ENCODE measurements at regions not wholly inside any gene's neighbourhood (a gene's known extent, or its start where the extent isn't known, plus 50 kb on each side); places are given as distances from the start of the nearest gene placed in this dataset.

- Histone ChIP-seq H3K4me3 (ENCODE audit: insufficient read depth, low read depth, low read length) (no peak overlapping the region), H3K27me3 (ENCODE audit: control insufficient read depth, insufficient read depth, low read length, poor library complexity, severe bottlenecking) (no peaks in the 10 kb centered on the region), H3K36me3 (ENCODE audit: control insufficient read depth, insufficient read depth, low read length) (no peaks in the 10 kb centered on the region), H3K4me1 (ENCODE audit: control insufficient read depth, insufficient read depth, low read length) (no peaks in the 10 kb centered on the region), H3K9me3 (ENCODE audit: control insufficient read depth, low read length) (no peaks in the 10 kb centered on the region), H3K27ac (ENCODE audit: insufficient read depth, low read depth, low read length, poor library complexity, severe bottlenecking) (no peak overlapping the region)
Measured at GRCh38 chr13:107812014-107812412, 403.3 kb downstream of the LIG4 start.

- H3K9me3 ChIP-seq (ENCODE audit: control insufficient read depth, low read length) = no peaks in the 10 kb centered on the region
- 88 to 94% methylated on average over 2 of the region's 2 CpGs for WGBS, 2 experiments
- H3K36me3 ChIP-seq (ENCODE audit: control insufficient read depth, insufficient read depth, low read length) = no peaks in the 10 kb centered on the region
- H3K27ac ChIP-seq (ENCODE audit: insufficient read depth, low read depth, low read length, poor library complexity, severe bottlenecking) = no peak overlapping the region
- H3K27me3 ChIP-seq (ENCODE audit: control insufficient read depth, insufficient read depth, low read length, poor library complexity, severe bottlenecking) = no peaks in the 10 kb centered on the region
- H3K4me1 ChIP-seq (ENCODE audit: control insufficient read depth, insufficient read depth, low read length) = no peaks in the 10 kb centered on the region
- no peak overlapping the region for H3K4me3 ChIP-seq (ENCODE audit: insufficient read depth, low read depth, low read length)
Measured at GRCh38 chr13:107811233-107812013, 403.9 kb downstream of the LIG4 start.

- Histone ChIP-seq H3K4me1 (ENCODE audit: control insufficient read depth, insufficient read depth, low read length) (no peaks in the 10 kb centered on the region), H3K4me3 (ENCODE audit: insufficient read depth, low read depth, low read length) (no peak overlapping the region), H3K27ac (ENCODE audit: insufficient read depth, low read depth, low read length, poor library complexity, severe bottlenecking) (no peak overlapping the region), H3K9me3 (ENCODE audit: control insufficient read depth, low read length) (no peaks in the 10 kb centered on the region), H3K27me3 (ENCODE audit: control insufficient read depth, insufficient read depth, low read length, poor library complexity, severe bottlenecking) (no peaks in the 10 kb centered on the region), H3K36me3 (ENCODE audit: control insufficient read depth, insufficient read depth, low read length) (no peaks in the 10 kb centered on the region)
- WGBS, 2 experiments = 90 to 94% methylated on average over 3 of the region's 3 CpGs
Measured at GRCh38 chr13:107809125-107809524, 406.2 kb downstream of the LIG4 start.

DNA sequence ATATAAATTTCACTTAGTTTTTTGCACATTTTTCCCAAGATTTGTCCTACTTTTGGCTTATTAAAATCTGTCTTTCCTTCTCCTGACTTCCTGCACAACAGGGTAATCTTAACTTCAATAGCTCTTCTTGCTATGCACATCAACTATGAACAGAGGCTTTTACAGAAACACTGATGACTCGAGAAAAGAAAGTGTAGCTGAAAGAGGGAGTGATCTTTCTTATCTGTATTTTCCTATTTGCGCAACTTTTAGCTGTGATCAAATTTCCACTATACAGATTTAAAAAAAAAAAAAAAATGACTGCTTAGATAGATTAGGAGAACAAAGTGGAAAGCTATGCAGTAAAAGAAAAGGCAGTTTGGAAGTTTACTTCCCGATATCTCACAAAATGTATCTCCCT is 406.9 kb downstream of the LIG4 start:
- WGBS, 2 experiments = 100% methylated on average over 1 to 2 of the region's 3 CpGs
- H3K4me1 ChIP-seq (ENCODE audit: control insufficient read depth, insufficient read depth, low read length) = no peaks in the 10 kb centered on the region
- H3K36me3 ChIP-seq (ENCODE audit: control insufficient read depth, insufficient read depth, low read length) = no peaks in the 10 kb centered on the region
- no peaks in the 10 kb centered on the region for H3K9me3 ChIP-seq (ENCODE audit: control insufficient read depth, low read length)
- no peak overlapping the region for H3K27ac ChIP-seq (ENCODE audit: insufficient read depth, low read depth, low read length, poor library complexity, severe bottlenecking)
- H3K27me3 ChIP-seq (ENCODE audit: control insufficient read depth, insufficient read depth, low read length, poor library complexity, severe bottlenecking) = no peaks in the 10 kb centered on the region
- no peak overlapping the region for H3K4me3 ChIP-seq (ENCODE audit: insufficient read depth, low read depth, low read length)

GRCh38 chr13:107807306-107808073 is 407.8 kb downstream of the LIG4 start:
- H3K27me3 ChIP-seq (ENCODE audit: control insufficient read depth, insufficient read depth, low read length, poor library complexity, severe bottlenecking) = no peaks in the 10 kb centered on the region
- H3K4me1 ChIP-seq (ENCODE audit: control insufficient read depth, insufficient read depth, low read length) = no peaks in the 10 kb centered on the region
- no peak overlapping the region for H3K27ac ChIP-seq (ENCODE audit: insufficient read depth, low read depth, low read length, poor library complexity, severe bottlenecking)
- WGBS, 2 experiments = 83% methylated on average over 2 of the region's 3 CpGs; no CpG with 5 or more reads in 1 of the 2 experiments
- H3K36me3 ChIP-seq (ENCODE audit: control insufficient read depth, insufficient read depth, low read length) = no peaks in the 10 kb centered on the region
- H3K9me3 ChIP-seq (ENCODE audit: control insufficient read depth, low read length) = no peaks in the 10 kb centered on the region
- H3K4me3 ChIP-seq (ENCODE audit: insufficient read depth, low read depth, low read length) = no peak overlapping the region

DNA sequence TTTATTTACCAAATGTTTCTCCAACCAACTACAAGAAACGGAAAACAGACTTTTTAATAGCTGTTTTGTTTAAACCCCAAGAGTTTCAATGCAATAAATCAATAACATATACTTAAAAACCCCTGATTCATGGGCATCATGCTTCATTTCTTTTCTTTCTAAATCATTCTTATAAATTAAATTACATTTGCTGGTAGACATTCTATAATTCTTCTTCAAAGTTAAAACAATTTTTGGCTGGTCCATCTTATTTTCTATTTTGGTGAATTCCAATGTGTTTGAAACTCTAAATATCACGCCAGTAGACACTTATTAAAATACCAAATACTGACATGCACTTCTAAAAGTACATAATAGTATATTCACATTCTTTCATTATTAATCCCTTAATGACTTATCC is 408.6 kb downstream of the LIG4 start:
- Histone ChIP-seq H3K27ac (ENCODE audit: insufficient read depth, low read depth, low read length, poor library complexity, severe bottlenecking) (no peak overlapping the region), H3K36me3 (ENCODE audit: control insufficient read depth, insufficient read depth, low read length) (no peaks in the 10 kb centered on the region), H3K4me1 (ENCODE audit: control insufficient read depth, insufficient read depth, low read length) (no peaks in the 10 kb centered on the region), H3K27me3 (ENCODE audit: control insufficient read depth, insufficient read depth, low read length, poor library complexity, severe bottlenecking) (no peaks in the 10 kb centered on the region), H3K4me3 (ENCODE audit: insufficient read depth, low read depth, low read length) (no peak overlapping the region), H3K9me3 (ENCODE audit: control insufficient read depth, low read length) (no peaks in the 10 kb centered on the region)
- 91 to 96% methylated on average over 1 to 2 of the region's 2 CpGs for WGBS, 2 experiments

DNA sequence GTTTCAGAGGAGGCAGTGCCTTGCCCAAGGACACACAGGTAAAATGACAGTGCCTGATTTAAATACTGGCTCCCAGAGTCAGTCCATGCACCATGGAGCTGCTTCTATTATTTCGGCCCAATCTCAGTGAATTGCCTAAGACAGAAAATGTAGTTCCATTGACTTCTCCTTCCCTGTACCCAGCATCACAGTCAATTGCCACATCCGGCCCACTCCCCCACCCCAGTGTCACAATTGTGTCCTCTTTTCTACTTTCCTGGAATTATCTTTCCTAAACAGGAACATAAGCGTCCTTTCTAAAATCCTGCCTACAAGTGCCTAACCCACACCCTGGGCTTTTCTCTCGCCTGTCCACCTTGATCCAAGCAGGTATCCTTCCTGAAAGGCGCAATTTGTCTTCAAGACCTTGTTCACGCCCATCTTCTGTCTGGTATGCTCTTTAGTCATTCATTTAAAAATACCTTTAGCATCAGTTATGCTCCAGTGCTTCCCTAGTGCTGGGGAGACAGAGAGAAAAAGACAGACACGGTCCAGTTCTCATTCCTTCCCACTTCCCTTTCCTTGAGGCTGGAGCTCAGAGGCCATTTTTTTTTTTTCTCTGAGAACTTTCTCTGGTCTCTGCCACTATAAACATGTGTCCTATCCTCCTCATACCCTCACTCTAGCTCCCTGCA is 411.4 kb downstream of the LIG4 start:
- Histone ChIP-seq H3K27me3 (ENCODE audit: control insufficient read depth, insufficient read depth, low read length, poor library complexity, severe bottlenecking) (no peaks in the 10 kb centered on the region), H3K9me3 (ENCODE audit: control insufficient read depth, low read length) (no peaks in the 10 kb centered on the region), H3K27ac (ENCODE audit: insufficient read depth, low read depth, low read length, poor library complexity, severe bottlenecking) (no peak overlapping the region), H3K4me1 (ENCODE audit: control insufficient read depth, insufficient read depth, low read length) (no peaks in the 10 kb centered on the region), H3K4me3 (ENCODE audit: insufficient read depth, low read depth, low read length) (no peak overlapping the region), H3K36me3 (ENCODE audit: control insufficient read depth, insufficient read depth, low read length) (no peaks in the 10 kb centered on the region)
- WGBS, 2 experiments = 91 to 94% methylated on average over 7 of the region's 7 CpGs

- H3K27me3 ChIP-seq (ENCODE audit: control insufficient read depth, insufficient read depth, low read length, poor library complexity, severe bottlenecking) = no peaks in the 10 kb centered on the region
- no peak overlapping the region for H3K4me3 ChIP-seq (ENCODE audit: insufficient read depth, low read depth, low read length)
- H3K27ac ChIP-seq (ENCODE audit: insufficient read depth, low read depth, low read length, poor library complexity, severe bottlenecking) = no peak overlapping the region
- WGBS, 2 experiments = 83 to 87% methylated on average over 8 to 9 of the region's 9 CpGs
- H3K4me1 ChIP-seq (ENCODE audit: control insufficient read depth, insufficient read depth, low read length) = no peaks in the 10 kb centered on the region
- no peaks in the 10 kb centered on the region for H3K9me3 ChIP-seq (ENCODE audit: control insufficient read depth, low read length)
- H3K36me3 ChIP-seq (ENCODE audit: control insufficient read depth, insufficient read depth, low read length) = no peaks in the 10 kb centered on the region
Measured at GRCh38 chr13:107801621-107802020, 413.7 kb downstream of the LIG4 start.

DNA sequence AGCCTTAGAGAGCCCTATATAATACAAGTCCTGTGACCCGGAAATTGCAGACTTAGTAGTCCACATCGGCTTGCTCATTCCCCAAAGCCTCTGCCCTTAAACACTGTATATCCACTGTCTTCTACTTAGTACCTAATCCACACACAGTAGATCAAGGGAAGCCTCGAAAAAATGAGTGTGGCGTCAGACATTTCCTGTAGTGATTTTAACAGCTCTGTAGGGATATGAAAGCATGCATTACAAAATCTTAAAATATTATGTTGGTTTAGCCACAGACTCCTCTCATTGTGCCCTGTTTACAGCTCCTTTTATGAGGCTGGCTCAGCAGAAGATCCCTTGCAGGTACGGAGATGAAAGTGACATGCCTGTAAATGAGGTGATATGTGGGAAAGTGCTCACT is 416.3 kb downstream of the LIG4 start:
- Histone ChIP-seq H3K4me3 (ENCODE audit: insufficient read depth, low read depth, low read length) (no peak overlapping the region), H3K4me1 (ENCODE audit: control insufficient read depth, insufficient read depth, low read length) (no peaks in the 10 kb centered on the region), H3K27me3 (ENCODE audit: control insufficient read depth, insufficient read depth, low read length, poor library complexity, severe bottlenecking) (no peaks in the 10 kb centered on the region), H3K9me3 (ENCODE audit: control insufficient read depth, low read length) (no peaks in the 10 kb centered on the region), H3K27ac (ENCODE audit: insufficient read depth, low read depth, low read length, poor library complexity, severe bottlenecking) (no peak overlapping the region), H3K36me3 (ENCODE audit: control insufficient read depth, insufficient read depth, low read length) (no peaks in the 10 kb centered on the region)
- 69 to 93% methylated on average over 3 to 5 of the region's 5 CpGs for WGBS, 2 experiments

- Histone ChIP-seq H3K36me3 (ENCODE audit: control insufficient read depth, insufficient read depth, low read length) (no peaks in the 10 kb centered on the region), H3K27me3 (ENCODE audit: control insufficient read depth, insufficient read depth, low read length, poor library complexity, severe bottlenecking) (no peaks in the 10 kb centered on the region)
- 83 to 91% methylated on average over 1 of the region's 1 CpG for WGBS, 2 experiments
Measured at GRCh38 chr13:107790397-107790796, 424.9 kb downstream of the LIG4 start.

More at GRCh38 chr13:107790397-107790796, 424.9 kb downstream of the LIG4 start:
- Histone ChIP-seq H3K27ac (ENCODE audit: insufficient read depth, low read depth, low read length, poor library complexity, severe bottlenecking) (no peak overlapping the region), H3K4me1 (ENCODE audit: control insufficient read depth, insufficient read depth, low read length) (no peaks in the 10 kb centered on the region), H3K4me3 (ENCODE audit: insufficient read depth, low read depth, low read length) (no peak overlapping the region), H3K9me3 (ENCODE audit: control insufficient read depth, low read length) (no peaks in the 10 kb centered on the region)
